ENCODE measurements at regions not wholly inside any gene's neighbourhood (a gene's known extent, or its start where the extent isn't known, plus 50 kb on each side); places are given as distances from the start of the nearest gene placed in this dataset.

GRCh38 chr21:25039461-25040380 lies 567.6 kb downstream of the MRPL39 start:
- DNase-seq (ENCODE audit: low read depth) = no peak

GRCh38 chr21:25036775-25037174 lies 570.5 kb downstream of the MRPL39 start:
- no peak for DNase-seq (ENCODE audit: low read depth)

DNA sequence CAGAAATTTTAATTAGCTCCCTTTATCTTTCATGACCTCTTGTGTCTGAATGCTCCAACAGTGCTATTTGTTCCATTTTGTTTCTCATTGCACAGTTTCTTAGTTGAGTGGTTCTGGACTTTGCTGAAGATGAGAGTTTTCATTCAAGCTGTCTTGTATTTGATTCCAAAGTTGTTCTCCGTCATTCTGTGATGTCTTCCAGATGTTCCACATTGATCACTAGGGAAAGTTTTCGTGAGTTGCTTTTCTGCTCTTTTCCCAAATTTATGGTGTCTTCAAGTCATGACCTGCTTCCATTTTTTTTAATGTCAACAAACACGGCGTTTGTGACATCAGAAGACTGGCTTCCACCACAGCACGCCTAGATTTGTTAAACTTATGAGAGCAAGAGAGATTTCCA lies 575.5 kb downstream of the MRPL39 start:
- DNase-seq (ENCODE audit: low read depth) = no peak

DNA sequence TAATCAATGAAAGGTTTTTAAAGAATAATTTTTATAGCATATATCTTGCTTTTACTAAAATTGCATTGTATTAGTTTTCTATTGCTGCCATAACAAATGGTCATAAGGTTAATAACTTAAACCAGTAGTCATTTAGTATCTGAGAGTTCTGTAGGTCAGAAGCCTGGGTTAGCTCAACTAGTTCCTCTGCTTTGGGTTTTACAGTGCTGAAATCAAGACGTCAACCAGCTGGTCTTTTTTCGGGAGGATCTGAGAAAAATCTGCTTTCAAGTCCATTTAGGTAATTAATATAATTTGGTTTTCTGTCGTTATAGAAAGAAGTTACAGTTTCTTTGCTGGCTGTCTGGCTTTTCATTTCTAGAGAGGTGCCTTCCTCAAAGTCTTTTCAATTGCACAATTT lies 577.7 kb downstream of the MRPL39 start:
- no peak for DNase-seq (ENCODE audit: low read depth)

DNA sequence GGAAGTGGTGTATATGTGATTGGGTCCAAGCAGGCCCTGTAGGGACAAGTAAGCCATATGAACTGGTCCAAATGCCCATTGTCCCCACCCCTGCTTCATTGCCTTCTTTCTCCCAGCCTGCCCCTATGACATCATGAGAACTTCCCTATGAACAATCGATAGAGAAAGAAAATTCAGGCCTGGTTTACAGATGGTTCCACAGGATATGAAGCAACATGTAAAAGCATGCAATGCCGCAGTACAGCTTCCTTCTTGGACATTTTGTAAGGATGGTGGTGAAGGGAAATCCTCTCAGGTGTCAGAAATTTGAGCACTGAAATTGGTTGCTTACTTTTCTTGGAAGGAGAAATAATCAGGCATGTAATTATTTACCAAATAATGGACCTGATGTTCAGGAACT lies 581.7 kb downstream of the MRPL39 start:
- DNase-seq (ENCODE audit: low read depth) = no peak

- no peak for DNase-seq (ENCODE audit: low read depth)
These were observed 582.6 kb downstream of the MRPL39 start for GRCh38 chr21:25024639-25025038.

GRCh38 chr21:25005388-25005787 lies 601.9 kb downstream of the MRPL39 start:
- no peak for DNase-seq (ENCODE audit: low read depth)

DNA sequence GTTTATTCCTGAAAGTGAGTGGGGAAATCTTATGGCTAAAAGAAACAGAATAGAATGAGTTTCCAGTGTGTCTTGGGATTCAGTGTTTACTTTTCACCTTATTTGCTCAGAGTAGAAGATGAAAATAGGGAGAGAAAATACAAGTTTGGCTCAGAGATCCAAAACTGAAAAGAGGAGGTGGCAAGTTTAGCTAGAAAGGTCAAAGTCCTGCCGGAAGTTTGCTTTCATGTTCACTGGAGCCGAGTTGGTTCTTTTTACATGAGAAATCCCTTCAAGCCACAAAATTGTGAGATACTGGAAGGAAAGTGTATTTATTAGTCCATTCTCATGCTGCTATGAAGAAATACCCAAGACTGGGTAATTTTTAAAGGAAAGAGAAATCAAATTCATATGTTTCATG lies 604.6 kb downstream of the MRPL39 start:
- no peak for DNase-seq (ENCODE audit: low read depth)

DNA sequence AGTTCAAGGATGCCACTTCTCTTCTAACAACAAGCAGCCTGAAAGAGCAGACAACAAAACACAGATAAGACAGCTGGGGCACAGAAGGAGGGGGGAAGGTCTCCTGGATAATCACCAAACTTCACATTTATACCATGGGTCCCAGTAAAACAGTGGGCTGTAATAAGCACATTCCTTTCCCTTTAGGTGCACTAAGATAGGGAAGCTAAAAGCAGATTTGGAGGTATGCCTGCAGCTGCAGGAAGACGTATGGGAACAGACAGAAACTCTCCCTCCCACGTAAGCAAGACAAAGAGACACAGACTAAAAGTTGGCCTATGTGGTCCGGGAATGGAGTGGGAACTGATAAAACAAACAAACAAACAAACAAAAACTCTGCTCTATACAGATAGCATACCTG lies 612.1 kb downstream of the MRPL39 start:
- no peak for DNase-seq (ENCODE audit: low read depth)

- DNase-seq (ENCODE audit: low read depth) = no peak
These were observed 612.6 kb downstream of the MRPL39 start for GRCh38 chr21:24994717-24995116.

- DNase-seq (ENCODE audit: low read depth) = no peak
These were observed 617.8 kb downstream of the MRPL39 start for GRCh38 chr21:24989516-24989915.

- DNase-seq (ENCODE audit: low read depth) = no peak
These were observed 618.3 kb downstream of the MRPL39 start for GRCh38 chr21:24988941-24989340.

DNA sequence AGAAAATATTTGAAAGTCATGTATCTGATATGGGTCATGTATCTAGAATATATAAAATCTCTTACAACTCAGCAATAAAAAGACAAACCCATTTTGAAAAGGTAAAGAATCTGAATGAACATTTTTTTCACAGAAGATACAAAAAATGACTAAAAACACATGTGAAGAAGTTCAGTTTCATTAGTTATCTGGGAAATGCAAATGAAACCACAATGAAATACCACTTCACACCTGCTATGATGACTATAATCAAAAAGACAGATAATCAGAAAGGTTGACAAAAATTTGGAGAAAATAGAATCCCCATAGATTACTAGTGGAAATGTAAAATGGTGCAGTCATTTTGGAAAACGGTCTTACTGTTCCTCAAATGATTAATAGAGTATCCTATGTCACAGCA lies 631.0 kb downstream of the MRPL39 start:
- DNase-seq (ENCODE audit: low read depth) = no peak

DNA sequence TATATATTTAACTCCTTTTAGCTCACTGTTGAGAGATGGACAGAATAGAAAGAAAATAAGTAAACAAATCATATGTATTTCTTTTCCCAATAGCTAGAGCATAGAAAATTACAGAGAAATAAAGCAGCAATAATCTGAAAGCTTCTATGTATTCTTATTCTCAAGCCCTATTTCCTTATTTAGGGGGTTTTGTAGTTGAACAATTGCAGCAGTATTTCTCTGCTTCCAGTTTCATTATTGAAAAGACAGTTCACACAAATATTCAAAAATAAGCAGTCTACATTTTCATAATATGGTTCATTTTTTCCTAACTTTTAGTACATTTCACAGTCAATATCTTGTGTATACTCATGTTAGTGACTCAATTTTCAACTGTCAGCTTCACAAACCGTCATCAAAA lies 638.2 kb downstream of the MRPL39 start:
- no peak for DNase-seq (ENCODE audit: low read depth)

GRCh38 chr21:24955275-24955961 lies 651.9 kb downstream of the MRPL39 start:
- DNase-seq (ENCODE audit: low read depth) = no peak

- DNase-seq (ENCODE audit: low read depth) = no peak
These were observed 659.1 kb downstream of the MRPL39 start for GRCh38 chr21:24948186-24948585.

DNA sequence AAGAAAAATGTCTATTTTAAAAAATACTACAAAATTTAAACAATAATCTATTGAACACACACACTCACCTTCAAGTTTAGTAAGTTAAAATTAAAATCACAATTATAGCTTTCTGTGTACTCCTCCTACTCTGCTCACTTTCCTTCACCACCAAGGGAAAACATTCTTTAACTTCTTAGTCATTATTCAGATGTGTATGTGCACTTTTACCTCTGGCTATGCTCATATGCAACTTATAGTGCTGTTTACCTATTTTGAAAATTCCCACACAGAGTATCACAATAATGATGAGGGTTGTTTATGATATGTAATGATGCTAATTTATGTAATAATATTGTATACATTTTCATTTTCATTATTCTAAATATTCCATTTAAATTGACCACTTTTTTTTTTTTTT lies 661.4 kb downstream of the MRPL39 start:
- DNase-seq (ENCODE audit: low read depth) = no peak

GRCh38 chr21:24941316-24942185 lies 665.7 kb downstream of the MRPL39 start:
- DNase-seq (ENCODE audit: low read depth) = no peak

DNA sequence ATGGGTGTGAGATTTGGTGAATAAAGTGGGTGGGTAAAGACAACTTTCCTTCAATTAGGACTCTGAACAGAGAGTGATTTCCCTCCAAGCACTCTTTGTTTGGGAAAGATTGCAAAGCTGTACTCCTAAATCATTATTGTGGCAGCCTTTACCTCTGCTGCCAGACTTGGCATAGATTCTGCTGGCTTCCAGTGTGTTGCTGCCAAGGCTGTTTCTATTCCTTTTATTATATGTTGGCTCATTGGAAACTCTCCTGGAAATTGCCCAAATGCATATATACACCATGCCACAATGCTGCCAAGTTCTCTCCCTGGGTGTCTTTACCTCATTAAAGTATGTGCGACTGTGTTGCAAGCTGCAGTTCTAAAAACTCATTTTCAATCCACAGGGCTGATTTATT lies 668.0 kb downstream of the MRPL39 start:
- DNase-seq (ENCODE audit: low read depth) = no peak

DNA sequence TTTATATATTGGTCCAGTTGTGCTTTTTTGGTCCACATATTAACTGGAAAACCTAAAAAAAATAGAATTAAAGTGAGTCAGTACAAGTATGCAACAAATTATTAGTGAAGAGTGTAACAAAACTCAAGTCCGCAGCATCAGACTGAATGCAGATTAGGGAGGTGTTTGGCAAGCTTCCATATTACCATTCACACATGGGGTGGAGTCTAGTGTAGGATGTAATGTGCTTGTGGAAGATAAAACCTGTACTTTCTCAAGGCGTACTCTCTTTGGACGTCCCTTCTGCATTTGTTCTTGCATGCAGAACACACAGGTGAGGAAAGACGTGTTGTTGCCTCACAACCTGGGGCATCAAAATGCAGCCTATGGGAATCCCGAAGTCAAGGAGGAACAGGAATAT lies 668.7 kb downstream of the MRPL39 start:
- no peak for DNase-seq (ENCODE audit: low read depth)

- no peak for DNase-seq (ENCODE audit: low read depth)
These were observed 671.3 kb downstream of the MRPL39 start for GRCh38 chr21:24935991-24936390.

GRCh38 chr21:24910591-24910990 lies 696.7 kb downstream of the MRPL39 start:
- no peak for DNase-seq (ENCODE audit: low read depth)
